OCI-LY1 (cell line): ENCODE measurements at regions not wholly inside any gene's neighbourhood (a gene's known extent, or its start where the extent isn't known, plus 50 kb on each side); places are given as distances from the start of the nearest gene placed in this dataset.

Experiments used
- H2AFZ ChIP-seq: fragments of 200-600 bp; sonication (generic), shearing (Covaris generic); 2 replicates; pipeline ENCODE4 v1.6.0; 2014; ENCODE audit warnings: antibody characterized with exemption, mild to moderate bottlenecking, low read length
- H3F3A ChIP-seq: fragments of 200-600 bp; sonication (generic), shearing (Covaris generic); 2 replicates; pipeline ENCODE4 v1.6.0; 2014; ENCODE audit warnings: mild to moderate bottlenecking, antibody characterized with exemption, low read length, moderate library complexity; ENCODE audit not compliant: insufficient read depth
- H3K27ac ChIP-seq: fragments of 200-600 bp; sonication (generic); 2 replicates; pipeline ENCODE4 v1.5.1; 2014; ENCODE audit warnings: low read length, mixed run types, mild to moderate bottlenecking, low read depth; ENCODE audit not compliant: poor library complexity, severe bottlenecking
- H3K27me3 ChIP-seq: fragments of 200-600 bp; sonication (generic); 2 replicates; pipeline ENCODE4 v1.6.0; 2014; ENCODE audit warnings: antibody characterized with exemption, mild to moderate bottlenecking, low read length, moderate library complexity; ENCODE audit not compliant: insufficient read depth
- H3K36me3 ChIP-seq: fragments of 200-600 bp; sonication (generic); 2 replicates; pipeline ENCODE4 v1.6.1; 2014; ENCODE audit warnings: mild to moderate bottlenecking, antibody characterized with exemption, low read length, moderate library complexity, mixed read lengths; ENCODE audit not compliant: insufficient read depth
- H3K4me1 ChIP-seq: fragments of 200-600 bp; sonication (generic); 2 replicates; pipeline ENCODE4 v1.5.1; 2014; ENCODE audit warnings: mild to moderate bottlenecking, low read length, moderate library complexity; ENCODE audit not compliant: insufficient read depth, severe bottlenecking
- H3K4me2 ChIP-seq: fragments of 200-600 bp; sonication (generic), shearing (Covaris generic); 2 replicates; pipeline ENCODE4 v1.6.1; 2014; ENCODE audit warnings: low read length
- H3K4me3 ChIP-seq: fragments of 200-600 bp; sonication (generic); 2 replicates; pipeline ENCODE4 v1.5.1; 2014; ENCODE audit warnings: low read length, low read depth, mild to moderate bottlenecking, mixed read lengths; ENCODE audit not compliant: poor library complexity, severe bottlenecking
- H3K79me2 ChIP-seq: fragments of 200-600 bp; shearing (Covaris generic); 2 replicates; pipeline ENCODE4 v1.6.1; 2016; ENCODE audit warnings: mixed run types, low read length, mixed read lengths; ENCODE audit not compliant: insufficient read depth
- H3K9ac ChIP-seq: fragments of 200-600 bp; sonication (generic), shearing (Covaris generic); 2 replicates; pipeline ENCODE4 v1.6.1; 2014; ENCODE audit warnings: mild to moderate bottlenecking, low read length, mixed read lengths
- H3K9me2 ChIP-seq: fragments of 200-600 bp; sonication (generic), shearing (Covaris generic); 2 replicates; pipeline ENCODE4 v1.6.1; 2014; ENCODE audit warnings: low read depth, mild to moderate bottlenecking, low read length, mixed read lengths
- H3K9me3 ChIP-seq: fragments of 200-600 bp; shearing (Covaris generic); 2 replicates; pipeline ENCODE4 v1.6.1; 2014; ENCODE audit warnings: low read length, mixed read lengths
- H4K20me1 ChIP-seq: fragments of 200-600 bp; sonication (generic), shearing (Covaris generic); 2 replicates; pipeline ENCODE4 v1.6.0; 2016; ENCODE audit warnings: mild to moderate bottlenecking, low read length; ENCODE audit not compliant: insufficient read depth
- CTCF ChIP-seq: fragments of 200-600 bp; sonication (generic), shearing (Covaris generic); IDR thresholded peaks from 2 replicates; pipeline ENCODE4 v1.5.1; 2017; ENCODE audit warnings: mild to moderate bottlenecking, antibody characterized with exemption, low read length, moderate library complexity, mixed read lengths
- EZH2 ChIP-seq: fragments of 200-600 bp; sonication (generic), shearing (Covaris generic); IDR thresholded peaks from 2 replicates; pipeline ENCODE4 v1.8.0; 2017; ENCODE audit warnings: borderline replicate concordance, mixed run types, mild to moderate bottlenecking, antibody characterized with exemption, low read length, moderate library complexity, mixed read lengths

GRCh38 chr5:52481851-52482250, 305.9 kb upstream of the ITGA1 start:
- Histone ChIP-seq H3F3A (no peaks in the 10 kb centered on the region), H3K79me2 (no peaks in the 10 kb centered on the region), H3K4me2 (no peak overlapping the region), H3K4me1 (no peaks in the 10 kb centered on the region), H3K9me2 (no peaks in the 10 kb centered on the region), H3K27ac (no peak overlapping the region), H3K36me3 (no peaks in the 10 kb centered on the region), H3K9ac (no peak overlapping the region), H3K4me3 (no peak overlapping the region), H3K27me3 (no peaks in the 10 kb centered on the region), H2AFZ (no peak overlapping the region), H3K9me3 (no peaks in the 10 kb centered on the region), H4K20me1 (no peaks in the 10 kb centered on the region)
- TF ChIP-seq CTCF = no peak
- no peak for TF ChIP-seq EZH2

GRCh38 chr5:52491071-52491787, 296.5 kb upstream of the ITGA1 start:
- Histone ChIP-seq H3K36me3 (no peaks in the 10 kb centered on the region), H3K4me1 (no peaks in the 10 kb centered on the region), H3K79me2 (no peaks in the 10 kb centered on the region), H4K20me1 (no peaks in the 10 kb centered on the region), H3K9me3 (no peaks in the 10 kb centered on the region), H3K9me2 (no peaks in the 10 kb centered on the region), H3K9ac (no peak overlapping the region), H3F3A (no peaks in the 10 kb centered on the region), H3K4me2 (no peak overlapping the region), H3K4me3 (no peak overlapping the region), H2AFZ (no peak overlapping the region), H3K27ac (no peak overlapping the region), H3K27me3 (no peaks in the 10 kb centered on the region)
- no peak for TF ChIP-seq CTCF
- TF ChIP-seq EZH2 = no peak

GRCh38 chr5:52491818-52492217, 295.9 kb upstream of the ITGA1 start:
- H3K4me3 ChIP-seq = no peak overlapping the region
- no peaks in the 10 kb centered on the region for H3F3A ChIP-seq
- H3K9me2 ChIP-seq = no peaks in the 10 kb centered on the region
- no peaks in the 10 kb centered on the region for H4K20me1 ChIP-seq
- no peak overlapping the region for H3K4me2 ChIP-seq
- H3K36me3 ChIP-seq = no peaks in the 10 kb centered on the region
- no peaks in the 10 kb centered on the region for H3K9me3 ChIP-seq
- TF ChIP-seq CTCF (no peak), EZH2 (no peak)
- no peaks in the 10 kb centered on the region for H3K27me3 ChIP-seq
- H2AFZ ChIP-seq = no peak overlapping the region
- no peaks in the 10 kb centered on the region for H3K4me1 ChIP-seq
- no peak overlapping the region for H3K9ac ChIP-seq
- no peaks in the 10 kb centered on the region for H3K79me2 ChIP-seq
- no peak overlapping the region for H3K27ac ChIP-seq
